HEK293 (cell line): ENCODE measurements at regions not wholly inside any gene's neighbourhood (a gene's known extent, or its start where the extent isn't known, plus 50 kb on each side); places are given as distances from the start of the nearest gene placed in this dataset.

Source experiments
- CTCF ChIA-PET: fragments of 350-600 bp; formaldehyde crosslinking; extraction: SDS; loops from one replicate; lab custom pipeline; 2021; ENCODE audit warnings: antibody characterized with exemption; lab: Yijun Ruan, JAX
- POLR2A ChIA-PET: fragments of 300-600 bp; formaldehyde crosslinking; extraction: SDS; loops from one replicate; lab custom pipeline; 2020; ENCODE audit warnings: antibody characterized with exemption, inconsistent platforms; lab: Yijun Ruan, JAX
- H3K27ac ChIP-seq: fragments of 200-500 bp; sonication (Bioruptor generic); 2 replicates; pipeline ENCODE4 v1.5.1; 2014; ENCODE audit warnings: low read depth, low read length, control low read depth, inconsistent platforms; ENCODE audit errors: extremely low read depth
- H3K36me3 ChIP-seq, 2 experiments: fragments of 200-500 bp in 1 of 2; sonication (Bioruptor generic) in 1 of 2; 1 replicate in 1 of 2; 2 replicates in 1 of 2; pipeline ENCODE4 v1.5.1; 2014 to 2017; ENCODE audit warnings: inconsistent platforms in 2 of 2, low read length in 2 of 2; ENCODE audit not compliant: control insufficient read depth in 2 of 2, insufficient read depth in 1 of 2
- H3K4me1 ChIP-seq: fragments of 200-500 bp; sonication (Bioruptor generic); 2 replicates; pipeline ENCODE4 v1.5.1; 2014; ENCODE audit warnings: mild to moderate bottlenecking, low read length, inconsistent platforms; ENCODE audit not compliant: control insufficient read depth, insufficient read depth
- H3K4me3 ChIP-seq: 2 replicates; pipeline ENCODE4 v1.5.1; 2011; ENCODE audit warnings: low read depth, mild to moderate bottlenecking, control low read depth, low read length, moderate library complexity
- H3K9me3 ChIP-seq: fragments of 200-500 bp; sonication (Bioruptor generic); 2 replicates; pipeline ENCODE4 v1.5.1; 2014; ENCODE audit warnings: low read depth, low read length, inconsistent platforms; ENCODE audit not compliant: control insufficient read depth, insufficient read depth
- EGR2 ChIP-seq: fragments of 450-650 bp; formaldehyde crosslinking; IDR thresholded peaks from 2 replicates; pipeline ENCODE4 v1.5.1; 2016; ENCODE audit warnings: low read depth, missing biosample characterization, missing genetic modification characterization
- GFI1B ChIP-seq: fragments of 450-650 bp; formaldehyde crosslinking; IDR thresholded peaks from 2 replicates; pipeline ENCODE4 v1.5.1; 2016; ENCODE audit warnings: missing biosample characterization, missing genetic modification characterization
- GLI2 ChIP-seq: fragments of 450-650 bp; formaldehyde crosslinking; IDR thresholded peaks from 2 replicates; pipeline ENCODE4; 2017; ENCODE audit warnings: missing biosample characterization, missing genetic modification characterization, low read depth, borderline replicate concordance
- KLF1 ChIP-seq: fragments of 450-650 bp; formaldehyde crosslinking; IDR thresholded peaks from 2 replicates; pipeline ENCODE4 v1.5.1; 2016; ENCODE audit warnings: missing biosample characterization, missing genetic modification characterization
- KLF8 ChIP-seq: fragments of 450-650 bp; formaldehyde crosslinking; IDR thresholded peaks from 2 replicates; pipeline ENCODE4 v1.5.1; 2016; ENCODE audit warnings: missing biosample characterization, missing genetic modification characterization
- KLF9 ChIP-seq: fragments of 450-650 bp; formaldehyde crosslinking; IDR thresholded peaks from 2 replicates; pipeline ENCODE4 v1.5.1; 2016; ENCODE audit warnings: missing biosample characterization, missing genetic modification characterization, low read depth
- MYNN ChIP-seq: fragments of 450-650 bp; formaldehyde crosslinking; IDR thresholded peaks from 2 replicates; pipeline ENCODE4 v1.5.1; 2016; ENCODE audit warnings: missing biosample characterization, missing genetic modification characterization, borderline replicate concordance
- ZNF133 ChIP-seq: fragments of 450-650 bp; formaldehyde crosslinking; IDR thresholded peaks from 2 replicates; pipeline ENCODE4 v1.5.1; 2016; ENCODE audit warnings: missing biosample characterization, missing genetic modification characterization
- ZNF354C ChIP-seq: fragments of 450-650 bp; formaldehyde crosslinking; IDR thresholded peaks from 2 replicates; pipeline ENCODE4 v1.5.1; 2016; ENCODE audit warnings: missing biosample characterization, missing genetic modification characterization, low read depth, borderline replicate concordance
- ZNF529 ChIP-seq: fragments of 450-650 bp; formaldehyde crosslinking; IDR thresholded peaks from 2 replicates; pipeline ENCODE4 v1.5.1; 2017; ENCODE audit warnings: missing genetic modification characterization, missing biosample characterization; ENCODE audit not compliant: insufficient replicate concordance
- ZNF544 ChIP-seq: fragments of 450-650 bp; formaldehyde crosslinking; IDR thresholded peaks from 2 replicates; pipeline ENCODE4 v1.5.0; 2017; ENCODE audit warnings: missing biosample characterization, missing genetic modification characterization
- ZNF658 ChIP-seq: fragments of 450-650 bp; formaldehyde crosslinking; IDR thresholded peaks from 2 replicates; pipeline ENCODE4; 2016; ENCODE audit warnings: missing biosample characterization, missing genetic modification characterization
- ZNF664 ChIP-seq: fragments of 450-650 bp; formaldehyde crosslinking; IDR thresholded peaks from 2 replicates; pipeline ENCODE4 v1.5.1; 2016; ENCODE audit warnings: missing biosample characterization, missing genetic modification characterization
- ZNF677 ChIP-seq: fragments of 450-650 bp; IDR thresholded peaks from 2 replicates; pipeline ENCODE4 v1.5.0; 2018; ENCODE audit warnings: missing biosample characterization, mild to moderate bottlenecking, missing genetic modification characterization, moderate library complexity
- ZSCAN23 ChIP-seq: fragments of 450-650 bp; formaldehyde crosslinking; IDR thresholded peaks from 2 replicates; pipeline ENCODE4 v1.5.1; 2016; ENCODE audit warnings: missing biosample characterization, missing genetic modification characterization
- TF ChIP-seq, protein P1 (sequence below): fragments of 450-650 bp; formaldehyde crosslinking; IDR thresholded peaks from 2 replicates; pipeline ENCODE4 v1.5.1; 2016; ENCODE audit warnings: missing biosample characterization, missing genetic modification characterization
- TF ChIP-seq, protein P2 (sequence below): fragments of 450-650 bp; formaldehyde crosslinking; IDR thresholded peaks from 2 replicates; pipeline ENCODE4 v1.5.1; 2017; ENCODE audit warnings: missing biosample characterization, missing genetic modification characterization
- TF ChIP-seq, protein P3 (sequence below): fragments of 450-650 bp; formaldehyde crosslinking; IDR thresholded peaks from 2 replicates; pipeline ENCODE4 v1.5.1; 2016; ENCODE audit warnings: missing biosample characterization, missing genetic modification characterization
- TF ChIP-seq, protein P4 (sequence below): fragments of 450-650 bp; formaldehyde crosslinking; IDR thresholded peaks from 2 replicates; pipeline ENCODE4 v1.5.1; 2016; ENCODE audit warnings: missing biosample characterization, missing genetic modification characterization
- TF ChIP-seq, protein P5 (sequence below): fragments of 450-650 bp; formaldehyde crosslinking; IDR thresholded peaks from 2 replicates; pipeline ENCODE4 v1.5.1; 2016; ENCODE audit warnings: missing biosample characterization, missing genetic modification characterization, low read depth
- TF ChIP-seq, protein P6 (sequence below): fragments of 450-650 bp; formaldehyde crosslinking; IDR thresholded peaks from 2 replicates; pipeline ENCODE4 v1.5.1; 2016; ENCODE audit warnings: missing biosample characterization, missing genetic modification characterization

DNA sequence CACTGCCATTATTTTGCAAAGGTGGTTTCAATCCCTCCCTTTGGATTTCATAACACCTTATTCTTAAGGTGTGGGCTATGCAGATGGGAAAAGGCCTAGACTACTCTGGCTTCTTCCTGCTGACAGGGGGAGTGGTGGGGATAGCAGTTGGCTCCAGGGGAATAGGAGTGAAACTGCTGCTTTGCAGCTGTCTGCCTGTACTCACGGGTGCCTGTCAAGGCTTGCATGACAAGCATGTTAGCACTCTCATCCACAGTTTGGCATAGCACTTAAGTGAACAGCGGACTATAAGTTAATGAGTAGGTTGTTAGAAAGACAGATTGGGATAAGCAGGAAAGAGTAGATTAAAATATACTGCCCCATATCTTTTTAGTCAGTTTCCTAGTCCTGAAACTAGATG lies 287.5 kb upstream of the DAB1 start (continued):
- TF ChIP-seq, protein P1, sequence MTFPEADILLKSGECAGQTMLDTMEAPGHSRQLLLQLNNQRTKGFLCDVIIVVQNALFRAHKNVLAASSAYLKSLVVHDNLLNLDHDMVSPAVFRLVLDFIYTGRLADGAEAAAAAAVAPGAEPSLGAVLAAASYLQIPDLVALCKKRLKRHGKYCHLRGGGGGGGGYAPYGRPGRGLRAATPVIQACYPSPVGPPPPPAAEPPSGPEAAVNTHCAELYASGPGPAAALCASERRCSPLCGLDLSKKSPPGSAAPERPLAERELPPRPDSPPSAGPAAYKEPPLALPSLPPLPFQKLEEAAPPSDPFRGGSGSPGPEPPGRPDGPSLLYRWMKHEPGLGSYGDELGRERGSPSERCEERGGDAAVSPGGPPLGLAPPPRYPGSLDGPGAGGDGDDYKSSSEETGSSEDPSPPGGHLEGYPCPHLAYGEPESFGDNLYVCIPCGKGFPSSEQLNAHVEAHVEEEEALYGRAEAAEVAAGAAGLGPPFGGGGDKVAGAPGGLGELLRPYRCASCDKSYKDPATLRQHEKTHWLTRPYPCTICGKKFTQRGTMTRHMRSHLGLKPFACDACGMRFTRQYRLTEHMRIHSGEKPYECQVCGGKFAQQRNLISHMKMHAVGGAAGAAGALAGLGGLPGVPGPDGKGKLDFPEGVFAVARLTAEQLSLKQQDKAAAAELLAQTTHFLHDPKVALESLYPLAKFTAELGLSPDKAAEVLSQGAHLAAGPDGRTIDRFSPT = no peak

DNA sequence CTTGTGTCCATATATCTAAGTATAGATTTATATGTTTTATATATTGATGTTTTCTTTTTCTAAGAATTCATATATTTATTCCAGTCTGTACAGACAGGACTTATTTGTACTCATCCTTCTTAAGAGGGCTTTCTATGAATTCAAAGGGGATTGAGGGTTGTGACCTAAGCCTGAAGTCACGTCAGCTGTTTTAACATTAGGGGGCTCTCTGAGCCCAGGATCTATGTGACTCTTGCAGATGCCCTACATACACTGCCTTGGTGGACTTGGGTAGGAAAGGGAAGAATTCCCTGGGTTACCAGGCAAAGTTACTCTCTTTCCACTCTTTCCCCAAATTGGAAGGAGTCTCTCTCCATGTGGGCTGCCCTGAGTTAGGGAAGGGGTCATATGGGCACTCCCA lies 283.8 kb upstream of the DAB1 start:
- Histone ChIP-seq H3K4me3 (no peak overlapping the region), H3K36me3 (no peaks in the 10 kb centered on the region), H3K27ac (no peak overlapping the region), H3K9me3 (no peaks in the 10 kb centered on the region), H3K4me1 (no peaks in the 10 kb centered on the region)
- ChIA-PET POLR2A (no interaction called here), CTCF (no interaction called here)
- TF ChIP-seq KLF9 (no peak), KLF1 (tag by site-specific recombination) (no peak), ZNF133 (tag by site-specific recombination) (no peak), GFI1B (tag by site-specific recombination) (no peak), ZSCAN23 (tag by site-specific recombination) (no peak), ZNF354C (no peak), ZNF664 (tag by site-specific recombination) (no peak), ZNF544 (no peak), GLI2 (tag by site-specific recombination) (no peak)
- TF ChIP-seq, protein P2, sequence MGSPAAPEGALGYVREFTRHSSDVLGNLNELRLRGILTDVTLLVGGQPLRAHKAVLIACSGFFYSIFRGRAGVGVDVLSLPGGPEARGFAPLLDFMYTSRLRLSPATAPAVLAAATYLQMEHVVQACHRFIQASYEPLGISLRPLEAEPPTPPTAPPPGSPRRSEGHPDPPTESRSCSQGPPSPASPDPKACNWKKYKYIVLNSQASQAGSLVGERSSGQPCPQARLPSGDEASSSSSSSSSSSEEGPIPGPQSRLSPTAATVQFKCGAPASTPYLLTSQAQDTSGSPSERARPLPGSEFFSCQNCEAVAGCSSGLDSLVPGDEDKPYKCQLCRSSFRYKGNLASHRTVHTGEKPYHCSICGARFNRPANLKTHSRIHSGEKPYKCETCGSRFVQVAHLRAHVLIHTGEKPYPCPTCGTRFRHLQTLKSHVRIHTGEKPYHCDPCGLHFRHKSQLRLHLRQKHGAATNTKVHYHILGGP (tag by site-specific recombination) = no peak
- TF ChIP-seq, protein P3, sequence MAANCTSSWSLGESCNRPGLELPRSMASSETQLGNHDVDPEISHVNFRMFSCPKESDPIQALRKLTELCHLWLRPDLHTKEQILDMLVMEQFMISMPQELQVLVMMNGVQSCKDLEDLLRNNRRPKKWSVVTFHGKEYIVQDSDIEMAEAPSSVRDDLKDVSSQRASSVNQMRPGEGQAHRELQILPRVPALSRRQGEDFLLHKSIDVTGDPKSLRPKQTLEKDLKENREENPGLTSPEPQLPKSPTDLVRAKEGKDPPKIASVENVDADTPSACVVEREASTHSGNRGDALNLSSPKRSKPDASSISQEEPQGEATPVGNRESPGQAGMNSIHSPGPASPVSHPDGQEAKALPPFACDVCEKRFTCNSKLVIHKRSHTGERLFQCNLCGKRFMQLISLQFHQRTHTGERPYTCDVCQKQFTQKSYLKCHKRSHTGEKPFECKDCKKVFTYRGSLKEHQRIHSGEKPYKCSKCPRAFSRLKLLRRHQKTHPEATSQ = no peak

DNA sequence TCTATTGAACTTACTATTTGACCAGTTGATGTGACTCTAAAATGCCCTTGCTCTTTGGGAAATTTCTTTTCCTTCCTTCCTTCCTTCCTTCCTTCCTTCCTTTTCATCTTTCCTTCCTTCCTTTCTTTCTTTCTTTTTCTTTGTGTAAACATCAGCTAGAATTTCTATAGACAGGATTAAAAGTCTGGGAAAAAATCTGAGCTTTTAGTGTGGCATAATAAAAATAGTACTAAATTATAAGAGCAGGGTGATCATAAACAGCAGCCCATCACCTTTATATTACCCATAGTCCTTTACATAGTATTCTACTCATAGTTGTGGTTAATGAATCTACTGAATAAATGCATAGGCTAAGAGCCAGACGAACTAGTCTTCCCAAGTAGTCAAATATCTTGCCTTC lies 281.0 kb upstream of the DAB1 start:
- Histone ChIP-seq H3K27ac (no peak overlapping the region), H3K9me3 (no peaks in the 10 kb centered on the region), H3K4me3 (no peak overlapping the region), H3K4me1 (no peaks in the 10 kb centered on the region), H3K36me3 (no peaks in the 10 kb centered on the region)
- ChIA-PET CTCF (no interaction called here), POLR2A (no interaction called here)
- TF ChIP-seq ZNF677 = no peak
- TF ChIP-seq, protein P4, sequence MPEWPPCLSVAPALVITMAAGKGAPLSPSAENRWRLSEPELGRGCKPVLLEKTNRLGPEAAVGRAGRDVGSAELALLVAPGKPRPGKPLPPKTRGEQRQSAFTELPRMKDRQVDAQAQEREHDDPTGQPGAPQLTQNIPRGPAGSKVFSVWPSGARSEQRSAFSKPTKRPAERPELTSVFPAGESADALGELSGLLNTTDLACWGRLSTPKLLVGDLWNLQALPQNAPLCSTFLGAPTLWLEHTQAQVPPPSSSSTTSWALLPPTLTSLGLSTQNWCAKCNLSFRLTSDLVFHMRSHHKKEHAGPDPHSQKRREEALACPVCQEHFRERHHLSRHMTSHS = no peak

DNA sequence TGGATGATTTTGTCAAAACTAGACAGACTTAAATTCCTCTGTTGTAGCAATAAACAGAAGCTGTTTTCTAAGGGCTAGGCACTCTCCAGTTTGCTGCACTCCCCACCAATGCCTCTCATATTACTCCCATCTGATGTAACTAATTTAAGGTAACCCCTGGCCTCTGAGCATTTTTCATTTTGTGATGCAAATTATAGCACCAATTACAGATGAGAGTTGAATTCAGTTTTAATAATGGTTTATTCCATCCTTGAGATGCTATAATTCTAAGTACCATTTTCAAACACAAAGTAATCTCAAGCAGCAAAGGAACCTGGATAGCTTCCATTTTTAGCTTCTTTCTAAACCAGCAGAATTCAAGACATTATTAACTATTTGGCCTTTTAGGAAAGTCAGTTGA lies 280.4 kb upstream of the DAB1 start:
- H3K4me1 ChIP-seq = no peaks in the 10 kb centered on the region
- no peak overlapping the region for H3K27ac ChIP-seq
- ChIA-PET CTCF (interaction anchor here (0.8 kb wide), 1 partner anchor 21 kb away, joined by 3 read pairs; no protein-coding TSS in a partner anchor), POLR2A (no interaction called here)
- no peaks in the 10 kb centered on the region for H3K9me3 ChIP-seq
- no peak overlapping the region for H3K4me3 ChIP-seq
- no peaks in the 10 kb centered on the region for H3K36me3 ChIP-seq
- TF ChIP-seq ZNF658 (tag by site-specific recombination) = no peak
- TF ChIP-seq EGR2 (tag by site-specific recombination) = no peak
- no peak for TF ChIP-seq KLF8 (tag by site-specific recombination)
- TF ChIP-seq, protein P5, sequence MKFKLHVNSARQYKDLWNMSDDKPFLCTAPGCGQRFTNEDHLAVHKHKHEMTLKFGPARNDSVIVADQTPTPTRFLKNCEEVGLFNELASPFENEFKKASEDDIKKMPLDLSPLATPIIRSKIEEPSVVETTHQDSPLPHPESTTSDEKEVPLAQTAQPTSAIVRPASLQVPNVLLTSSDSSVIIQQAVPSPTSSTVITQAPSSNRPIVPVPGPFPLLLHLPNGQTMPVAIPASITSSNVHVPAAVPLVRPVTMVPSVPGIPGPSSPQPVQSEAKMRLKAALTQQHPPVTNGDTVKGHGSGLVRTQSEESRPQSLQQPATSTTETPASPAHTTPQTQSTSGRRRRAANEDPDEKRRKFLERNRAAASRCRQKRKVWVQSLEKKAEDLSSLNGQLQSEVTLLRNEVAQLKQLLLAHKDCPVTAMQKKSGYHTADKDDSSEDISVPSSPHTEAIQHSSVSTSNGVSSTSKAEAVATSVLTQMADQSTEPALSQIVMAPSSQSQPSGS (tag by site-specific recombination) = no peak
- TF ChIP-seq ZNF529 (tag by site-specific recombination) = no peak
- TF ChIP-seq, protein P6, sequence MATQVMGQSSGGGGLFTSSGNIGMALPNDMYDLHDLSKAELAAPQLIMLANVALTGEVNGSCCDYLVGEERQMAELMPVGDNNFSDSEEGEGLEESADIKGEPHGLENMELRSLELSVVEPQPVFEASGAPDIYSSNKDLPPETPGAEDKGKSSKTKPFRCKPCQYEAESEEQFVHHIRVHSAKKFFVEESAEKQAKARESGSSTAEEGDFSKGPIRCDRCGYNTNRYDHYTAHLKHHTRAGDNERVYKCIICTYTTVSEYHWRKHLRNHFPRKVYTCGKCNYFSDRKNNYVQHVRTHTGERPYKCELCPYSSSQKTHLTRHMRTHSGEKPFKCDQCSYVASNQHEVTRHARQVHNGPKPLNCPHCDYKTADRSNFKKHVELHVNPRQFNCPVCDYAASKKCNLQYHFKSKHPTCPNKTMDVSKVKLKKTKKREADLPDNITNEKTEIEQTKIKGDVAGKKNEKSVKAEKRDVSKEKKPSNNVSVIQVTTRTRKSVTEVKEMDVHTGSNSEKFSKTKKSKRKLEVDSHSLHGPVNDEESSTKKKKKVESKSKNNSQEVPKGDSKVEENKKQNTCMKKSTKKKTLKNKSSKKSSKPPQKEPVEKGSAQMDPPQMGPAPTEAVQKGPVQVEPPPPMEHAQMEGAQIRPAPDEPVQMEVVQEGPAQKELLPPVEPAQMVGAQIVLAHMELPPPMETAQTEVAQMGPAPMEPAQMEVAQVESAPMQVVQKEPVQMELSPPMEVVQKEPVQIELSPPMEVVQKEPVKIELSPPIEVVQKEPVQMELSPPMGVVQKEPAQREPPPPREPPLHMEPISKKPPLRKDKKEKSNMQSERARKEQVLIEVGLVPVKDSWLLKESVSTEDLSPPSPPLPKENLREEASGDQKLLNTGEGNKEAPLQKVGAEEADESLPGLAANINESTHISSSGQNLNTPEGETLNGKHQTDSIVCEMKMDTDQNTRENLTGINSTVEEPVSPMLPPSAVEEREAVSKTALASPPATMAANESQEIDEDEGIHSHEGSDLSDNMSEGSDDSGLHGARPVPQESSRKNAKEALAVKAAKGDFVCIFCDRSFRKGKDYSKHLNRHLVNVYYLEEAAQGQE = no peak
- TF ChIP-seq MYNN = no peak
- no peak for TF ChIP-seq ZNF677
